HepG2 (cell line): ENCODE measurements at regions not wholly inside any gene's neighbourhood (a gene's known extent, or its start where the extent isn't known, plus 50 kb on each side); places are given as distances from the start of the nearest gene placed in this dataset.

ENCODE experiments used
- ATAC-seq: fragments of 200-7000 bp; cut with Tn5 transposase; 3 replicates; pipeline ENCODE4 v1.9.1; 2020; ENCODE audit warnings: mild to moderate bottlenecking, moderate library complexity
- BruUV-seq: library from RNA; stranded (reverse); fragments of 400-500 nt; replicated peaks from 2 replicates; lab custom pipeline; 2021; lab: Mats Ljungman, UMichigan
- CTCF ChIA-PET: fragments of 300-600 bp; formaldehyde crosslinking; extraction: SDS; loops from one replicate; lab custom pipeline; 2021; ENCODE audit warnings: low total read pairs, inconsistent platforms, low intra/inter-chr PET ratio; lab: Yijun Ruan, JAX
- POLR2A ChIA-PET: fragments of 350-600 bp; sonication (Branson Sonifier 250); formaldehyde crosslinking; loops from one replicate; lab custom pipeline; 2020; ENCODE audit warnings: antibody characterized with exemption, inconsistent platforms; lab: Yijun Ruan, JAX
- DNase-seq: peaks from one replicate; pipeline ENCODE4 v3.0.0-alpha.2; 2015; ENCODE audit warnings: low spot score
- FAIRE-seq: peaks from 3 replicates; lab custom pipeline; 2011; peaks lifted over from hg19 to GRCh38; lab: Jason Lieb, UNC
- H2AFZ ChIP-seq: one replicate; pipeline ENCODE4 v1.6.1; 2011; ENCODE audit warnings: low read length, inconsistent platforms
- H3K27ac ChIP-seq: fragments of 300-600 bp; 3 replicates; pipeline ENCODE4 v1.8.0; 2011; ENCODE audit warnings: mixed run types, mild to moderate bottlenecking, mixed read lengths, low read length, inconsistent platforms; ENCODE audit not compliant: insufficient read depth; ENCODE audit errors: extremely low read length
- H3K27me3 ChIP-seq, 2 experiments: fragments of 200-600 bp in 1 of 2; 2 replicates in 1 of 2; 3 replicates in 1 of 2; pipeline versions ENCODE4 v1.6.0 to v1.8.0; 2011; ENCODE audit warnings: low read length in 2 of 2, mild to moderate bottlenecking in 2 of 2, moderate library complexity in 2 of 2, inconsistent platforms in 1 of 2; ENCODE audit not compliant: insufficient read depth in 2 of 2, control insufficient read depth in 1 of 2
- H3K36me3 ChIP-seq, 2 experiments: fragments of 200-600 bp in 1 of 2; replicated peaks in 1 of 2; 2 replicates in 1 of 2; 3 replicates in 1 of 2; pipeline versions ENCODE4 v1.5.1 to v1.8.0; 2011; ENCODE audit warnings: low read length in 2 of 2, inconsistent platforms in 1 of 2; ENCODE audit not compliant: insufficient read depth in 2 of 2, control insufficient read depth in 1 of 2
- H3K4me1 ChIP-seq: 2 replicates; pipeline ENCODE4 v1.5.1; 2012; ENCODE audit warnings: low read length, inconsistent platforms; ENCODE audit not compliant: insufficient read depth
- H3K4me2 ChIP-seq: 2 replicates; pipeline ENCODE4 v1.6.0; 2011; ENCODE audit warnings: low read depth, low read length, inconsistent platforms
- H3K4me3 ChIP-seq, 3 experiments: fragments of 200-600 bp in 1 of 3; sonication (generic), shearing (Covaris generic) in 1 of 3; replicated peaks in 1 of 3; 2 replicates each; pipeline ENCODE4 v1.5.1; 2011 to 2016; ENCODE audit warnings: low read length in 3 of 3, inconsistent platforms in 2 of 3, low read depth in 2 of 3, mild to moderate bottlenecking in 2 of 3, control low read depth in 1 of 3, mixed read lengths in 1 of 3; ENCODE audit not compliant: insufficient read depth in 1 of 3
- H3K79me2 ChIP-seq: one replicate; pipeline ENCODE4 v1.6.1; 2011; ENCODE audit warnings: low read length, inconsistent platforms; ENCODE audit not compliant: insufficient read depth
- H3K9ac ChIP-seq: 2 replicates; pipeline ENCODE4 v1.6.0; 2011; ENCODE audit warnings: mild to moderate bottlenecking, low read depth, low read length, inconsistent platforms; ENCODE audit not compliant: insufficient read depth
- H3K9me3 ChIP-seq: 2 replicates; pipeline ENCODE4 v1.5.1; 2012; ENCODE audit warnings: mild to moderate bottlenecking, low read length
- H4K20me1 ChIP-seq: 2 replicates; pipeline ENCODE4 v1.6.0; 2011; ENCODE audit warnings: inconsistent platforms, mild to moderate bottlenecking, low read length, moderate library complexity; ENCODE audit not compliant: insufficient read depth
- ARNT2 ChIP-seq: sonication (generic); formaldehyde crosslinking; IDR thresholded peaks from 2 replicates; pipeline ENCODE4 v1.8.0; 2022; ENCODE audit warnings: mild to moderate bottlenecking, low read depth, missing genetic modification reagents, moderate library complexity
- HHEX ChIP-seq: IDR thresholded peaks from 2 replicates; pipeline ENCODE4 v1.6.1; 2016; ENCODE audit warnings: control low read depth
- MED13 ChIP-seq: sonication (generic); formaldehyde crosslinking; IDR thresholded peaks from 2 replicates; pipeline ENCODE4 v1.5.0; 2020; ENCODE audit warnings: missing genetic modification reagents
- RXRB ChIP-seq: IDR thresholded peaks from 2 replicates; pipeline ENCODE4 v1.6.1; 2016; ENCODE audit warnings: borderline replicate concordance, missing genetic modification reagents, missing compliant biosample characterization
- TBL1XR1 ChIP-seq: fragments of 150-350 bp; IDR thresholded peaks from 2 replicates; pipeline ENCODE4 v1.6.1; 2014; ENCODE audit warnings: borderline replicate concordance, low read length; ENCODE audit not compliant: partially characterized antibody
- ZC3H4 ChIP-seq: sonication (generic); formaldehyde crosslinking; IDR thresholded peaks from 2 replicates; pipeline ENCODE4 v1.4.0; 2020; ENCODE audit warnings: missing genetic modification reagents, borderline replicate concordance
- ZNF121 ChIP-seq: sonication (generic); formaldehyde crosslinking; IDR thresholded peaks from 2 replicates; pipeline ENCODE4 v1.5.0; 2020; ENCODE audit warnings: mild to moderate bottlenecking, missing genetic modification reagents
- ZNF232 ChIP-seq: sonication (generic); formaldehyde crosslinking; IDR thresholded peaks from 2 replicates; pipeline ENCODE4 v1.4.0; 2020; ENCODE audit warnings: missing genetic modification reagents, borderline replicate concordance
- ZNF446 ChIP-seq: sonication (generic); formaldehyde crosslinking; IDR thresholded peaks from 2 replicates; pipeline ENCODE4 v1.5.0; 2020; ENCODE audit warnings: mild to moderate bottlenecking, missing genetic modification reagents
- ZNF598 ChIP-seq: sonication (generic); formaldehyde crosslinking; IDR thresholded peaks from 2 replicates; pipeline ENCODE4 v1.5.1; 2020; ENCODE audit warnings: mild to moderate bottlenecking, missing genetic modification reagents, borderline replicate concordance
- in situ Hi-C: cut with HindIII; loops from 2 replicates; pipeline ENCODE4 v1.10.0; 2017; ENCODE audit warnings: low pct_unique_long_range_greater_than_20kb; ENCODE audit not compliant: extremely low pct_ligation_motif_present
- intact Hi-C: fragments of 100-400 bp; cut with micrococcal nuclease; formaldehyde crosslinking; loops from one replicate; pipeline ENCODE4 v1.10.0; 2022; ENCODE audit not compliant: unreplicated experiment
- TF ChIP-seq, protein P1 (sequence below): IDR thresholded peaks from 2 replicates; pipeline ENCODE4 v1.6.1; 2016; ENCODE audit warnings: low read depth, missing genetic modification reagents, missing compliant biosample characterization
- TF ChIP-seq, protein P2 (sequence below), 2 experiments: sonication (generic) in 1 of 2; formaldehyde crosslinking in 1 of 2; IDR thresholded peaks; 2 replicates each; pipeline versions ENCODE4 v1.6.1 to v1.9.0; 2014 to 2022; ENCODE audit warnings: antibody characterized with exemption in 1 of 2, borderline replicate concordance in 1 of 2, inconsistent platforms in 1 of 2, low read depth in 1 of 2, missing genetic modification reagents in 1 of 2

GRCh38 chr11:23227078-23227445 is 366.8 kb upstream of the CCDC179 start (continued):
- TF ChIP-seq, protein P1, sequence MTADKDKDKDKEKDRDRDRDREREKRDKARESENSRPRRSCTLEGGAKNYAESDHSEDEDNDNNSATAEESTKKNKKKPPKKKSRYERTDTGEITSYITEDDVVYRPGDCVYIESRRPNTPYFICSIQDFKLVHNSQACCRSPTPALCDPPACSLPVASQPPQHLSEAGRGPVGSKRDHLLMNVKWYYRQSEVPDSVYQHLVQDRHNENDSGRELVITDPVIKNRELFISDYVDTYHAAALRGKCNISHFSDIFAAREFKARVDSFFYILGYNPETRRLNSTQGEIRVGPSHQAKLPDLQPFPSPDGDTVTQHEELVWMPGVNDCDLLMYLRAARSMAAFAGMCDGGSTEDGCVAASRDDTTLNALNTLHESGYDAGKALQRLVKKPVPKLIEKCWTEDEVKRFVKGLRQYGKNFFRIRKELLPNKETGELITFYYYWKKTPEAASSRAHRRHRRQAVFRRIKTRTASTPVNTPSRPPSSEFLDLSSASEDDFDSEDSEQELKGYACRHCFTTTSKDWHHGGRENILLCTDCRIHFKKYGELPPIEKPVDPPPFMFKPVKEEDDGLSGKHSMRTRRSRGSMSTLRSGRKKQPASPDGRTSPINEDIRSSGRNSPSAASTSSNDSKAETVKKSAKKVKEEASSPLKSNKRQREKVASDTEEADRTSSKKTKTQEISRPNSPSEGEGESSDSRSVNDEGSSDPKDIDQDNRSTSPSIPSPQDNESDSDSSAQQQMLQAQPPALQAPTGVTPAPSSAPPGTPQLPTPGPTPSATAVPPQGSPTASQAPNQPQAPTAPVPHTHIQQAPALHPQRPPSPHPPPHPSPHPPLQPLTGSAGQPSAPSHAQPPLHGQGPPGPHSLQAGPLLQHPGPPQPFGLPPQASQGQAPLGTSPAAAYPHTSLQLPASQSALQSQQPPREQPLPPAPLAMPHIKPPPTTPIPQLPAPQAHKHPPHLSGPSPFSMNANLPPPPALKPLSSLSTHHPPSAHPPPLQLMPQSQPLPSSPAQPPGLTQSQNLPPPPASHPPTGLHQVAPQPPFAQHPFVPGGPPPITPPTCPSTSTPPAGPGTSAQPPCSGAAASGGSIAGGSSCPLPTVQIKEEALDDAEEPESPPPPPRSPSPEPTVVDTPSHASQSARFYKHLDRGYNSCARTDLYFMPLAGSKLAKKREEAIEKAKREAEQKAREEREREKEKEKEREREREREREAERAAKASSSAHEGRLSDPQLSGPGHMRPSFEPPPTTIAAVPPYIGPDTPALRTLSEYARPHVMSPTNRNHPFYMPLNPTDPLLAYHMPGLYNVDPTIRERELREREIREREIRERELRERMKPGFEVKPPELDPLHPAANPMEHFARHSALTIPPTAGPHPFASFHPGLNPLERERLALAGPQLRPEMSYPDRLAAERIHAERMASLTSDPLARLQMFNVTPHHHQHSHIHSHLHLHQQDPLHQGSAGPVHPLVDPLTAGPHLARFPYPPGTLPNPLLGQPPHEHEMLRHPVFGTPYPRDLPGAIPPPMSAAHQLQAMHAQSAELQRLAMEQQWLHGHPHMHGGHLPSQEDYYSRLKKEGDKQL (CRISPR knock-in tag): no peak
- TF ChIP-seq MED13 (CRISPR knock-in tag): no peak

DNA sequence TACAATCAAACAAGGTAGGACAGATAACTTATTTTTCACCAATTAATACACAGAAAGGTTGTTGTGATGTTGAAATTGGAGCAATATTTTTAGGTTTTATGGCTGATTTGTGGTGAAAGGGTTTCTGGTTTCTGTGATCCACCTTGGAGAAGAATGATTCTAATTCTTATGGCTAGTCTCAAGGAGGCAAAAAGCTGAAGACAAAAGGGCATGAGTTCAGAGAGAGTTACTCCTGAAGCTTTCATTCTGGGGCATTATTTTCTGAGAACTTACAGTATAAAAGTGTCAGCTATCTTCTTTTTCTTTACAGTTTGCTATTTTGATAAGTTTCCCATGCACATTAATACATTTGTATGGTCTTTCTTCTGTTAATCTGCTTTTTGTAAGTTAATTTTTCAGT is 372.4 kb upstream of the CCDC179 start:
- Histone ChIP-seq H3K9ac (no peak overlapping the region), H2AFZ (no peak overlapping the region), H3K4me1 (no peaks in the 10 kb centered on the region), H3K4me3 (no peak overlapping the region), H3K27ac (no peak overlapping the region), H3K36me3 (no peaks in the 10 kb centered on the region), H4K20me1 (no peaks in the 10 kb centered on the region), H3K9me3 (no peaks in the 10 kb centered on the region), H3K27me3 (no peaks in the 10 kb centered on the region), H3K79me2 (no peaks in the 10 kb centered on the region), H3K4me2 (no peak overlapping the region)
- DNase-seq (no peak), FAIRE-seq (no peak), ATAC-seq (no peak)
- CTCF ChIA-PET: no interaction called here
- in situ Hi-C loops: no loop called here
- POLR2A ChIA-PET: no interaction called here
- TF ChIP-seq ZNF232 (no peak), ARNT2 (no peak), ZNF598 (CRISPR knock-in tag) (no peak), ZC3H4 (CRISPR knock-in tag) (no peak), ZNF121 (CRISPR knock-in tag) (no peak), ZNF446 (CRISPR knock-in tag) (no peak), TBL1XR1 (no peak), RXRB (CRISPR knock-in tag) (no peak), HHEX (no peak)
- TF ChIP-seq, protein P2, sequence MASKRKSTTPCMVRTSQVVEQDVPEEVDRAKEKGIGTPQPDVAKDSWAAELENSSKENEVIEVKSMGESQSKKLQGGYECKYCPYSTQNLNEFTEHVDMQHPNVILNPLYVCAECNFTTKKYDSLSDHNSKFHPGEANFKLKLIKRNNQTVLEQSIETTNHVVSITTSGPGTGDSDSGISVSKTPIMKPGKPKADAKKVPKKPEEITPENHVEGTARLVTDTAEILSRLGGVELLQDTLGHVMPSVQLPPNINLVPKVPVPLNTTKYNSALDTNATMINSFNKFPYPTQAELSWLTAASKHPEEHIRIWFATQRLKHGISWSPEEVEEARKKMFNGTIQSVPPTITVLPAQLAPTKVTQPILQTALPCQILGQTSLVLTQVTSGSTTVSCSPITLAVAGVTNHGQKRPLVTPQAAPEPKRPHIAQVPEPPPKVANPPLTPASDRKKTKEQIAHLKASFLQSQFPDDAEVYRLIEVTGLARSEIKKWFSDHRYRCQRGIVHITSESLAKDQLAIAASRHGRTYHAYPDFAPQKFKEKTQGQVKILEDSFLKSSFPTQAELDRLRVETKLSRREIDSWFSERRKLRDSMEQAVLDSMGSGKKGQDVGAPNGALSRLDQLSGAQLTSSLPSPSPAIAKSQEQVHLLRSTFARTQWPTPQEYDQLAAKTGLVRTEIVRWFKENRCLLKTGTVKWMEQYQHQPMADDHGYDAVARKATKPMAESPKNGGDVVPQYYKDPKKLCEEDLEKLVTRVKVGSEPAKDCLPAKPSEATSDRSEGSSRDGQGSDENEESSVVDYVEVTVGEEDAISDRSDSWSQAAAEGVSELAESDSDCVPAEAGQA (IDR thresholded peaks at IDR 0.05; ENCODE audit: low read depth): no peak
- TF ChIP-seq, protein P2 (CRISPR knock-in tag; IDR thresholded peaks at IDR 0.05; ENCODE audit: borderline replicate concordance): no peak
- intact Hi-C loops: no loop called here
- no TSS peak for BruUV-seq
